NB4 (cell line): ENCODE measurements at regions not wholly inside any gene's neighbourhood (a gene's known extent, or its start where the extent isn't known, plus 50 kb on each side); places are given as distances from the start of the nearest gene placed in this dataset.

Experiments
- DNase-seq: peaks from one replicate; pipeline ENCODE4 v3.0.0; 2010; ENCODE audit warnings: low read depth
- H3K4me3 ChIP-seq: one replicate; pipeline ENCODE4 v1.5.1; 2011; ENCODE audit warnings: mild to moderate bottlenecking, low read depth, low read length, moderate library complexity
- MYC ChIP-seq: IDR thresholded peaks from 2 replicates; pipeline ENCODE4 v1.6.1; 2011; ENCODE audit warnings: low read depth, low read length
- POLR2A ChIP-seq: IDR thresholded peaks from 2 replicates; pipeline ENCODE4 v1.6.1; 2011; ENCODE audit warnings: mild to moderate bottlenecking; ENCODE audit not compliant: insufficient read length; ENCODE audit errors: extremely low read depth
- TF ChIP-seq, protein P1 (sequence below): IDR thresholded peaks from one replicate; pipeline ENCODE4 v1.5.1; 2012; ENCODE audit warnings: low read depth, low read length
- TF ChIP-seq, protein P2 (sequence below): IDR thresholded peaks from 2 replicates; pipeline ENCODE4 v1.6.1; 2011; ENCODE audit warnings: low read depth, low read length

DNA sequence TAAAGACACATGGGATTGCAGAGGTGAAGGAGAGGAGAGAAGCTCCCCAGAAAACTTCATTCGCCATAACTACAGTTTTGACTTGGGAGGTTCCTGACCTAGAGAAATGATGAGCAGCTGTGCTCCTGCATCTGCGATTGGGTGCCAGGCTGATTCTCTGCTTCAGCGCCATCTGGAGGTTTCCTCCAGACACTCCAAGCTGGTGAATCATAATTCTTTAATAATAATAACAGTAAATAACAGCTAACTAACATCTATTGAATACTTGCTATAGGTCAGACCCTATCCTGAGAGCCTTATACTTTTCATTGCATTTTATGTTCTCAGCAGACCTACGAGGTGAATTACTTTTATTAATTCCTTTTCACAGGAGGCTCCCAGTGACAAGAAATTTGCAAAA, 575.8 kb downstream of the TOX3 start:
- H3K4me3 ChIP-seq: no peak overlapping the region
- no peak for TF ChIP-seq MYC
- TF ChIP-seq, protein P1, sequence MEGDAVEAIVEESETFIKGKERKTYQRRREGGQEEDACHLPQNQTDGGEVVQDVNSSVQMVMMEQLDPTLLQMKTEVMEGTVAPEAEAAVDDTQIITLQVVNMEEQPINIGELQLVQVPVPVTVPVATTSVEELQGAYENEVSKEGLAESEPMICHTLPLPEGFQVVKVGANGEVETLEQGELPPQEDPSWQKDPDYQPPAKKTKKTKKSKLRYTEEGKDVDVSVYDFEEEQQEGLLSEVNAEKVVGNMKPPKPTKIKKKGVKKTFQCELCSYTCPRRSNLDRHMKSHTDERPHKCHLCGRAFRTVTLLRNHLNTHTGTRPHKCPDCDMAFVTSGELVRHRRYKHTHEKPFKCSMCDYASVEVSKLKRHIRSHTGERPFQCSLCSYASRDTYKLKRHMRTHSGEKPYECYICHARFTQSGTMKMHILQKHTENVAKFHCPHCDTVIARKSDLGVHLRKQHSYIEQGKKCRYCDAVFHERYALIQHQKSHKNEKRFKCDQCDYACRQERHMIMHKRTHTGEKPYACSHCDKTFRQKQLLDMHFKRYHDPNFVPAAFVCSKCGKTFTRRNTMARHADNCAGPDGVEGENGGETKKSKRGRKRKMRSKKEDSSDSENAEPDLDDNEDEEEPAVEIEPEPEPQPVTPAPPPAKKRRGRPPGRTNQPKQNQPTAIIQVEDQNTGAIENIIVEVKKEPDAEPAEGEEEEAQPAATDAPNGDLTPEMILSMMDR: peak; percentile 54
- peak; percentile 26 for DNase-seq

DNA sequence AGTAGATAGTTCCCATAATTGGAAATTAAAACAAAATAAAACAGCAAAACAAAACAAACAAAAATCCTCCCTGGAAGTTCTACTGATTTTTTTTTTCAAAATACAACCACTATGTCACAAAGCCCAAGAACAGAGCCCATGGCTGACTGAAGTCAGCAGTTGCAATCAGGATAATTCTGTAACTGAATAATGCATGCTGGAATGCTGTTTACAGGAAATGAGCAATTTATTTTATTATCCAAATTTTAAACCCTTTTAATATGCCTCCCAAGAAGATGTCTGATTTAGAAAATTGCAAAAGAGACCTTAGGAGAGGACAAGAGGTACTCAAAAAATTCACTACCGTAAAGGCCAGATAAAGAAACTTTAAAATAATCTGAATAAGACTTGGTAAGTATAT, 578.2 kb downstream of the TOX3 start:
- H3K4me3 ChIP-seq: no peak overlapping the region
- no peak for TF ChIP-seq MYC
- DNase-seq: no peak

DNA sequence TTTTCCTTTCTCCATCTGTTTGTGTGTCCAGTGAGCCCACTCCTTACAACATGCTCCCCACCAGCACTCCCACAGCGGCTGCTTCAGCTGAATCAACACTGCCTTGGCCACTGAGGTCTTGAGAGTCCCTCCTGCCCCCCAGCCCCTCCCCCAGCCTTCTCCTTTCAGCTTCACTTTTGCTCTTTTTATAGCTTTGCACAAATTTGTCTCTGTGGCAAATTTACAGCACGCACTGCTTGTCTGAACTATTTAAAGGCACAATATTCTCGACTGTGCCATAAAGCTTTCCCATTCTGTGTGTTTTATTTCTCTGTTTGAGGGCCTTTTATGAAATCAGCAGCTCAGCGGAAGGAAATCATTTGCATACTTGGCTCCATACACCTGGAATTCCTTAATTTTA, 579.3 kb downstream of the TOX3 start:
- DNase-seq: no peak

DNA sequence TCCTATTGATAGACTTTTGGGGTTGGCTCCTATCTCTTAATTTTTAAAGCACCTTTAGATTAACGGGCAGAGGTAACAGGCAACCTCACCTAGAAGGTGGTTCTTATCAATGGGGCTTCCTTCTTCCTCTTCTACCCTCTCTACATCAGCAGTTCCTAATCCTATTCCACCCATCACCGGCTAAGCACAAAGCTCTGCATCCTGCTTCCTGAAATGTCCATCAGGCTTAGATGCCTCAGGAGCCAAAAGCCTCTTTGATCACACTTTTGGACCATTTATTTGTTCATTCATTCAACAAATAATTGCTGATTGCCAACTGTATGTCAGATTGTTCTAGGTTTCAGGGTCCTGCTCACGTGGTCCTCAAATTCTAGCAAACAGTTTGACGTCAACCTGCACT, 586.0 kb downstream of the TOX3 start:
- TF ChIP-seq, protein P2, sequence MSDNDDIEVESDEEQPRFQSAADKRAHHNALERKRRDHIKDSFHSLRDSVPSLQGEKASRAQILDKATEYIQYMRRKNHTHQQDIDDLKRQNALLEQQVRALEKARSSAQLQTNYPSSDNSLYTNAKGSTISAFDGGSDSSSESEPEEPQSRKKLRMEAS: no peak
- no peak for TF ChIP-seq MYC
- TF ChIP-seq, protein P1: no peak
- TF ChIP-seq POLR2A: no peak
- no peak for DNase-seq
- no peak overlapping the region for H3K4me3 ChIP-seq

More for the DNA sequence above, 579.3 kb downstream of the TOX3 start:
- TF ChIP-seq MYC: no peak
- no peak for TF ChIP-seq POLR2A
- TF ChIP-seq, protein P2: no peak
- TF ChIP-seq, protein P1: no peak
- no peak overlapping the region for H3K4me3 ChIP-seq

DNA sequence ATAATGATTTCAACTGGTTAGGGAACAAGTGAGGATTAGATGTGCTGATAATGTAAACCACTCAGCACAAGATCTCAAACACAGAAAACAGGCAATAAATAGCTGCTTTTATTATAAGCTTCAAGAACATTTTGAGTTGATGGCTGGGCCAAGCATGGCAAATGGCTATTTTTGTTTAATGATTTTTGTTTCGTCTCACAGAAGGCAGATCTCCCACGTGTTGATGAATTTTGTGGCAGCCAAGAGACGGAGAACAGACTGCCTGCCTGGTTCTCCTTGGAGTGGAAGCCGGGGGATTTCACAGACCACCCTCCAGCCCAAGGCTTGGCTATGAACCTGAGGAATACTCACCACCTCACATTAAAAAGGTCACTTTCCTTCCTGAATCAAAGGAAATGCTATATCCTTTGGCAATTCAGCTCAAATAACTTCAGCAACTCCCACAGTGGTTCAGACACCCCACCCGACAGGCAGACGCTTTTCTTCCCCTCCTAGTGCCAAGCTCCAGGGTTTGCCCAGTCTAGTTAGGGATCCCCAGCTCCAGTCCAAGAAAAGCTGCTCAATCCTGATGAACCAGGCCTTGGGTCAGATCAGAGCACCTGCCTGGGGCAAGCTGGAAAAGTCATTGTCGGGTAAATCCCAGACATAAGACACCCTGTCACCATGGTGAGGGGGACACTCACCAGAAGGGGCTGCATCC, 593.5 kb downstream of the TOX3 start:
- no peak overlapping the region for H3K4me3 ChIP-seq
- no peak for TF ChIP-seq MYC
- TF ChIP-seq POLR2A: no peak
- no peak for DNase-seq

DNA sequence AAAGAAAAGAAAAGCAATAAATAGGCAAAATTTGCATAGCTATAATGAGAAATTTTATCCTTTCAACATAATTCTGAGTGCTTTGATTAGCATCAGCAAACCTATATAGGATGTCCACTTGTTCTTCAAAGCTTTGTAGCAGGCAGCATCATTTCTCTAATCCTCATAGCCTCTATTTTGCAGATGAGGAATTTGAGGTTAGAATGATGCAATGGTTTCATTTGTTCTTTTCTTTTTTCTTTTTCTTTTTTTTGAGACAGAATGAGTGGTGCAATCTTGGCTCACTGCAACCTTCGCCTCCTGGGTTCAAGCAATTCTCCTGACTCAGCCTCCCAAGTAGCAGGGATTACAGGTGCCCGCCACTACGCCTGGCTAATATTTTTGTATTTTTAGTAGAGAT, 594.4 kb downstream of the TOX3 start:
- DNase-seq: no peak
- TF ChIP-seq, protein P2: no peak
- TF ChIP-seq MYC (no peak), POLR2A (no peak)
- TF ChIP-seq, protein P1: no peak
- H3K4me3 ChIP-seq: no peak overlapping the region

DNA sequence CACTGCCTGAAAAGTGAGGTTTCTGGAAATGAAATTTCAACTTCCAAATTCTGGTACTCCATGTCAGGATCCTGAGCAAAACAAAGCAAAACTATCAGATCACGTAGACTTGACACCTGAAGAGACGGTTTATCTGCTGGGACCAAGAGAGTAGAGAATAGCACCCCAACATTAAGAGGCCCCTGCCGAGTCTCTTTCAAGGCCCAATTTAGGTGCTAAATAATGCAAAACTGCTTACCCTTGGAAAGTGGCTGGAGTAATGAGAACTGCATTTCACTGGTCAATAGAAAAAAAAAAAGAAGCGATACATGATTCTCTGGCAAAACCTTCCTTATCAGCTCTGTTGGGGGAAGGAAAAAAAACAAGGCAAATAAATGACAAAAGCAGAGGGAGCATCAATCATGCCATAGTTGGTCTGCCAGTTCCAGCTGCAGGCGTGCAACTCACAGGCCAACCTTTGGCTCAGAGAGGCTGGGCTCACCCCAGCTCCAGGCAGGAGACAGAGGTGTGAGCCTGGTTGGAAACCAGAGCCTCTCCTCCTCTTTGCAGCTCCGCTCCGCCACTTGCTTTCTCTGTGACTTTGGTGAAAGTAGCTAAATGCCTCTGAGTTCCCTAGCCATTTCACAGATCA, 595.2 kb downstream of the TOX3 start:
- no peak overlapping the region for H3K4me3 ChIP-seq
- TF ChIP-seq, protein P2: no peak
- TF ChIP-seq MYC (no peak), POLR2A (no peak)
- TF ChIP-seq, protein P1: no peak
- no peak for DNase-seq
